GM18858 (cell line): ENCODE measurements at regions not wholly inside any gene's neighbourhood (a gene's known extent, or its start where the extent isn't known, plus 50 kb on each side); places are given as distances from the start of the nearest gene placed in this dataset.

Source experiments
- ATAC-seq: cut with Tn5 transposase; IDR thresholded peaks from one replicate; pipeline ENCODE4 v1.9.1; 2021; ENCODE audit not compliant: unreplicated experiment

- ATAC-seq, result no peak
These were observed 544.4 kb downstream of the TDRD15 start for GRCh38 chr2:21668078-21668710.

GRCh38 chr2:21676041-21676440 lies 552.3 kb downstream of the TDRD15 start:
- ATAC-seq, result no peak

GRCh38 chr2:21676676-21677075 lies 552.9 kb downstream of the TDRD15 start:
- ATAC-seq, result no peak

GRCh38 chr2:21683838-21684237 lies 560.1 kb downstream of the TDRD15 start:
- ATAC-seq, result no peak

GRCh38 chr2:21687589-21687988 lies 563.8 kb downstream of the TDRD15 start:
- no peak for ATAC-seq

GRCh38 chr2:21690005-21690404 lies 566.2 kb downstream of the TDRD15 start:
- ATAC-seq, result no peak

- no peak for ATAC-seq
These were observed 569.3 kb downstream of the TDRD15 start for GRCh38 chr2:21693081-21693480.

GRCh38 chr2:21694079-21694878 lies 570.5 kb downstream of the TDRD15 start:
- ATAC-seq, result no peak

GRCh38 chr2:21696900-21697299 lies 573.1 kb downstream of the TDRD15 start:
- ATAC-seq, result no peak

GRCh38 chr2:21700644-21701043 lies 576.9 kb downstream of the TDRD15 start:
- no peak for ATAC-seq

GRCh38 chr2:21710031-21710430 lies 586.3 kb downstream of the TDRD15 start:
- no peak for ATAC-seq

- no peak for ATAC-seq
These were observed 586.7 kb downstream of the TDRD15 start for GRCh38 chr2:21710496-21710895.

- ATAC-seq, result no peak
These were observed 592.1 kb downstream of the TDRD15 start for GRCh38 chr2:21715887-21716286.

- ATAC-seq, result no peak
These were observed 603.3 kb downstream of the TDRD15 start for GRCh38 chr2:21727101-21727500.

GRCh38 chr2:21728133-21728532 lies 604.4 kb downstream of the TDRD15 start:
- no peak for ATAC-seq

GRCh38 chr2:21730141-21730540 lies 606.4 kb downstream of the TDRD15 start:
- no peak for ATAC-seq

- no peak for ATAC-seq
These were observed 616.7 kb downstream of the TDRD15 start for GRCh38 chr2:21740484-21740883.

- no peak for ATAC-seq
These were observed 622.7 kb downstream of the TDRD15 start for GRCh38 chr2:21746499-21746898.

- no peak for ATAC-seq
These were observed 624.7 kb downstream of the TDRD15 start for GRCh38 chr2:21748501-21748900.

GRCh38 chr2:21754164-21754788 lies 630.5 kb downstream of the TDRD15 start:
- ATAC-seq, result no peak

- no peak for ATAC-seq
These were observed 634.1 kb downstream of the TDRD15 start for GRCh38 chr2:21757805-21758430.

GRCh38 chr2:21759819-21760218 lies 636.1 kb downstream of the TDRD15 start:
- ATAC-seq, result no peak
